SK-N-SH (cell line): ENCODE measurements at regions not wholly inside any gene's neighbourhood (a gene's known extent, or its start where the extent isn't known, plus 50 kb on each side); places are given as distances from the start of the nearest gene placed in this dataset.

ENCODE experiments used
- CTCF ChIA-PET: fragments of 300-600, 350-600 bp; formaldehyde crosslinking; extraction: SDS; loops from one replicate; lab custom pipeline; 2021; lab: Yijun Ruan, JAX
- POLR2A ChIA-PET: fragments of 350-600 bp; sonication (Branson Sonifier 250); formaldehyde crosslinking; extraction: SDS; loops from one replicate; lab custom pipeline; 2020; ENCODE audit warnings: antibody characterized with exemption, inconsistent platforms; lab: Yijun Ruan, JAX
- DNase-seq: peaks from one replicate; pipeline ENCODE4 v3.0.0; 2012
- H2AFZ ChIP-seq: fragments of 200-600 bp; sonication (generic); 2 replicates; pipeline ENCODE4 v1.8.1; 2016; ENCODE audit warnings: antibody characterized with exemption, mild to moderate bottlenecking, low read depth
- H3F3A ChIP-seq: fragments of 200-600 bp; sonication (generic); replicated peaks from 2 replicates; pipeline ENCODE3; 2016; ENCODE audit warnings: antibody characterized with exemption, mild to moderate bottlenecking; ENCODE audit not compliant: insufficient read depth
- H3K27ac ChIP-seq, 2 experiments: fragments of 200-500 bp in 1 of 2; fragments of 200-600 bp in 1 of 2; sonication (Bioruptor generic) in 1 of 2; sonication (generic), shearing (Covaris generic) in 1 of 2; 2 replicates each; pipeline versions ENCODE4 v1.5.1 to v1.6.1; 2014 to 2016; ENCODE audit warnings: low read depth in 2 of 2, inconsistent platforms in 1 of 2, low read length in 1 of 2, mild to moderate bottlenecking in 1 of 2, mixed read lengths in 1 of 2
- H3K27me3 ChIP-seq: fragments of 200-600 bp; sonication (generic), shearing (Covaris generic); 2 replicates; pipeline ENCODE4 v1.6.1; 2016; ENCODE audit warnings: mixed run types; ENCODE audit not compliant: insufficient read depth
- H3K36me3 ChIP-seq, 2 experiments: fragments of 200-500 bp in 1 of 2; fragments of 200-600 bp in 1 of 2; sonication (Bioruptor generic) in 1 of 2; sonication (generic) in 1 of 2; replicated peaks in 1 of 2; 2 replicates each; pipeline versions ENCODE3 to v1.5.1; 2014 to 2016; ENCODE audit warnings: low read length in 1 of 2, mild to moderate bottlenecking in 1 of 2; ENCODE audit not compliant: insufficient read depth in 2 of 2, control insufficient read depth in 1 of 2
- H3K4me1 ChIP-seq, 2 experiments: fragments of 200-500 bp in 1 of 2; fragments of 200-600 bp in 1 of 2; sonication (Bioruptor generic) in 1 of 2; sonication (generic), shearing (Covaris generic) in 1 of 2; 2 replicates each; pipeline versions ENCODE4 v1.5.1 to v1.6.1; 2014 to 2016; ENCODE audit warnings: low read depth in 1 of 2, low read length in 1 of 2, mixed run types in 1 of 2; ENCODE audit not compliant: insufficient read depth in 2 of 2, control insufficient read depth in 1 of 2
- H3K4me2 ChIP-seq: fragments of 200-600 bp; sonication (generic), shearing (Covaris generic); 2 replicates; pipeline ENCODE4 v1.6.1; 2017; ENCODE audit warnings: mixed run types
- H3K4me3 ChIP-seq, 2 experiments: fragments of 200-500 bp in 1 of 2; fragments of 200-600 bp in 1 of 2; sonication (Bioruptor generic) in 1 of 2; sonication (generic), shearing (Covaris generic) in 1 of 2; 2 replicates each; pipeline versions ENCODE4 v1.5.1 to v1.8.1; 2014 to 2016; ENCODE audit warnings: low read depth in 2 of 2, inconsistent platforms in 1 of 2, low read length in 1 of 2, mild to moderate bottlenecking in 1 of 2, mixed read lengths in 1 of 2, moderate library complexity in 1 of 2
- H3K79me2 ChIP-seq: fragments of 200-600 bp; sonication (generic); 2 replicates; pipeline ENCODE4 v1.8.1; 2017; ENCODE audit warnings: mild to moderate bottlenecking; ENCODE audit not compliant: insufficient read depth
- H3K9ac ChIP-seq: fragments of 200-600 bp; sonication (generic); 2 replicates; pipeline ENCODE4 v1.6.1; 2017; ENCODE audit warnings: mixed run types
- H3K9me2 ChIP-seq: fragments of 200-600 bp; sonication (generic); 2 replicates; pipeline ENCODE4 v1.6.1; 2017; ENCODE audit warnings: mixed run types
- H3K9me3 ChIP-seq: fragments of 200-600 bp; sonication (generic); 2 replicates; pipeline ENCODE4 v1.6.1; 2017; ENCODE audit warnings: mixed run types, mild to moderate bottlenecking, moderate library complexity
- H4K20me1 ChIP-seq: fragments of 200-600 bp; sonication (generic); 2 replicates; pipeline ENCODE4 v1.6.1; 2017; ENCODE audit warnings: mild to moderate bottlenecking, mixed run types; ENCODE audit not compliant: insufficient read depth
- EP300 ChIP-seq, 2 experiments: IDR thresholded peaks; 2 replicates each; pipeline versions ENCODE4 v1.4.0 to v1.6.1; 2012; ENCODE audit warnings: borderline replicate concordance in 1 of 2, low read depth in 1 of 2, low read length in 1 of 2
- EZH2phosphoT487 ChIP-seq: fragments of 200-600 bp; sonication (generic); IDR thresholded peaks from 2 replicates; pipeline ENCODE4 v1.6.1; 2017; ENCODE audit warnings: low read depth, mixed run types, mild to moderate bottlenecking, antibody characterized with exemption, moderate library complexity, borderline replicate concordance
- FOXM1 ChIP-seq: IDR thresholded peaks from 2 replicates; pipeline ENCODE4 v1.4.0; 2012; ENCODE audit warnings: low read depth, mild to moderate bottlenecking
- GABPA ChIP-seq: IDR thresholded peaks from 2 replicates; pipeline ENCODE4 v1.4.0; 2012; ENCODE audit warnings: low read depth, mild to moderate bottlenecking
- GATA2 ChIP-seq: sonication (generic); formaldehyde crosslinking; IDR thresholded peaks from 2 replicates; pipeline ENCODE4 v1.5.0; 2020; ENCODE audit warnings: mild to moderate bottlenecking, missing genetic modification reagents
- MEF2A ChIP-seq: IDR thresholded peaks from 2 replicates; pipeline ENCODE4 v1.4.0; 2012; ENCODE audit warnings: low read depth, borderline replicate concordance
- MXI1 ChIP-seq: IDR thresholded peaks from 2 replicates; pipeline ENCODE4 v1.6.1; 2012; ENCODE audit warnings: mild to moderate bottlenecking, low read depth, low read length, improper control_type of control experiment
- NRF1 ChIP-seq: IDR thresholded peaks from 2 replicates; pipeline ENCODE4 v1.6.1; 2012; ENCODE audit warnings: low read depth, mild to moderate bottlenecking, low read length
- POLR2AphosphoS5 ChIP-seq: IDR thresholded peaks from 2 replicates; pipeline ENCODE4 v1.6.1; 2012; ENCODE audit warnings: low read depth, low read length
- RFX5 ChIP-seq: IDR thresholded peaks from 2 replicates; pipeline ENCODE4 v1.6.1; 2012; ENCODE audit warnings: mild to moderate bottlenecking, improper control_type of control experiment, low read length
- RXRA ChIP-seq: IDR thresholded peaks from 2 replicates; pipeline ENCODE4 v1.4.0; 2012; ENCODE audit warnings: low read depth, mild to moderate bottlenecking, borderline replicate concordance
- TAF1 ChIP-seq: IDR thresholded peaks from 2 replicates; pipeline ENCODE4 v1.6.1; 2012; ENCODE audit warnings: low read depth, mild to moderate bottlenecking, low read length, moderate library complexity, borderline replicate concordance
- TEAD4 ChIP-seq: IDR thresholded peaks from 2 replicates; pipeline ENCODE4 v1.4.0; 2012; ENCODE audit warnings: mild to moderate bottlenecking, borderline replicate concordance; ENCODE audit not compliant: insufficient read depth
- WGBS: methylation state at CpG from one replicate; pipeline ENCODE4 v1.1.6; 2017; ENCODE audit warnings: low lambda C conversion rate; 5-methylcytosine and 5-hydroxymethylcytosine counted together
- TF ChIP-seq, protein P1 (sequence below): IDR thresholded peaks from 2 replicates; pipeline ENCODE4 v1.4.0; 2012; ENCODE audit warnings: low read depth, borderline replicate concordance
- TF ChIP-seq, protein P2 (sequence below): IDR thresholded peaks from 2 replicates; pipeline ENCODE4; 2012
- TF ChIP-seq, protein P3 (sequence below): IDR thresholded peaks from 2 replicates; pipeline ENCODE4 v1.4.0; 2012; ENCODE audit warnings: low read depth
- TF ChIP-seq, protein P4 (sequence below): fragments of 200-600 bp; sonication (generic); IDR thresholded peaks from 2 replicates; pipeline ENCODE4 v1.6.1; 2017; ENCODE audit warnings: antibody characterized with exemption, mild to moderate bottlenecking, moderate library complexity
- TF ChIP-seq, protein P5 (sequence below): IDR thresholded peaks from 2 replicates; pipeline ENCODE4 v1.6.1; 2012; ENCODE audit warnings: mild to moderate bottlenecking, low read depth, low read length, moderate library complexity

DNA sequence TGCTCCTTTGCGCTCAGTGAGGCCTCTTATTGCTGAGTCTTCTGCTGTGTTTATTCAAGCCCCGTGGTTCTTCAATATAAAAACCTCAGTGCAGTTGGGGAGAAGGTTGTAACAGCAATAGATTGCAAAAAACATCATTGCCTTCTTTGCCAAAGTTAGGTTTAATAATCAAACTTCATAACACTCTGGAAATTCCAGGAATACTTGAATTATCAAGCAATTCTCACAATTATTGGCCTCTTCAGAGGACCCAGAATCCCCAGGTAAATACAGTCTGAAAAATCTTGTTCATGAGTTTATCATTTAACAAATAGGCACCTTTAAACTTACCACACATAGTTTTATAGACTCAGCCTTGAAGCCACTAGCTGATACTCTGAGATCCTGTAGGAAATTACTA is 213.6 kb downstream of the OGFRL1 start:
- no peak overlapping the region; the same call in 1 of the 2 replicates for H2AFZ ChIP-seq
- TF ChIP-seq TEAD4 (no peak), RXRA (no peak), RFX5 (no peak), FOXM1 (no peak), NRF1 (no peak), GATA2 (CRISPR knock-in tag) (no peak), GABPA (no peak), POLR2AphosphoS5 (no peak), EZH2phosphoT487 (no peak), EP300 (IDR thresholded peaks at IDR 0.05; ENCODE audit: borderline replicate concordance in 1 of 2, low read depth in 1 of 2, low read length in 1 of 2) (no peak), MXI1 (no peak), MEF2A (no peak), TAF1 (no peak)
- TF ChIP-seq, protein P1, sequence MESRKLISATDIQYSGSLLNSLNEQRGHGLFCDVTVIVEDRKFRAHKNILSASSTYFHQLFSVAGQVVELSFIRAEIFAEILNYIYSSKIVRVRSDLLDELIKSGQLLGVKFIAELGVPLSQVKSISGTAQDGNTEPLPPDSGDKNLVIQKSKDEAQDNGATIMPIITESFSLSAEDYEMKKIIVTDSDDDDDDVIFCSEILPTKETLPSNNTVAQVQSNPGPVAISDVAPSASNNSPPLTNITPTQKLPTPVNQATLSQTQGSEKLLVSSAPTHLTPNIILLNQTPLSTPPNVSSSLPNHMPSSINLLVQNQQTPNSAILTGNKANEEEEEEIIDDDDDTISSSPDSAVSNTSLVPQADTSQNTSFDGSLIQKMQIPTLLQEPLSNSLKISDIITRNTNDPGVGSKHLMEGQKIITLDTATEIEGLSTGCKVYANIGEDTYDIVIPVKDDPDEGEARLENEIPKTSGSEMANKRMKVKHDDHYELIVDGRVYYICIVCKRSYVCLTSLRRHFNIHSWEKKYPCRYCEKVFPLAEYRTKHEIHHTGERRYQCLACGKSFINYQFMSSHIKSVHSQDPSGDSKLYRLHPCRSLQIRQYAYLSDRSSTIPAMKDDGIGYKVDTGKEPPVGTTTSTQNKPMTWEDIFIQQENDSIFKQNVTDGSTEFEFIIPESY: no peak
- TF ChIP-seq, protein P2, sequence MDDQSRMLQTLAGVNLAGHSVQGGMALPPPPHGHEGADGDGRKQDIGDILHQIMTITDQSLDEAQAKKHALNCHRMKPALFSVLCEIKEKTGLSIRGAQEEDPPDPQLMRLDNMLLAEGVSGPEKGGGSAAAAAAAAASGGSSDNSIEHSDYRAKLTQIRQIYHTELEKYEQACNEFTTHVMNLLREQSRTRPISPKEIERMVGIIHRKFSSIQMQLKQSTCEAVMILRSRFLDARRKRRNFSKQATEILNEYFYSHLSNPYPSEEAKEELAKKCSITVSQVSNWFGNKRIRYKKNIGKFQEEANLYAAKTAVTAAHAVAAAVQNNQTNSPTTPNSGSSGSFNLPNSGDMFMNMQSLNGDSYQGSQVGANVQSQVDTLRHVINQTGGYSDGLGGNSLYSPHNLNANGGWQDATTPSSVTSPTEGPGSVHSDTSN: no peak
- TF ChIP-seq, protein P3, sequence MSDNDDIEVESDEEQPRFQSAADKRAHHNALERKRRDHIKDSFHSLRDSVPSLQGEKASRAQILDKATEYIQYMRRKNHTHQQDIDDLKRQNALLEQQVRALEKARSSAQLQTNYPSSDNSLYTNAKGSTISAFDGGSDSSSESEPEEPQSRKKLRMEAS: no peak
- TF ChIP-seq, protein P4, sequence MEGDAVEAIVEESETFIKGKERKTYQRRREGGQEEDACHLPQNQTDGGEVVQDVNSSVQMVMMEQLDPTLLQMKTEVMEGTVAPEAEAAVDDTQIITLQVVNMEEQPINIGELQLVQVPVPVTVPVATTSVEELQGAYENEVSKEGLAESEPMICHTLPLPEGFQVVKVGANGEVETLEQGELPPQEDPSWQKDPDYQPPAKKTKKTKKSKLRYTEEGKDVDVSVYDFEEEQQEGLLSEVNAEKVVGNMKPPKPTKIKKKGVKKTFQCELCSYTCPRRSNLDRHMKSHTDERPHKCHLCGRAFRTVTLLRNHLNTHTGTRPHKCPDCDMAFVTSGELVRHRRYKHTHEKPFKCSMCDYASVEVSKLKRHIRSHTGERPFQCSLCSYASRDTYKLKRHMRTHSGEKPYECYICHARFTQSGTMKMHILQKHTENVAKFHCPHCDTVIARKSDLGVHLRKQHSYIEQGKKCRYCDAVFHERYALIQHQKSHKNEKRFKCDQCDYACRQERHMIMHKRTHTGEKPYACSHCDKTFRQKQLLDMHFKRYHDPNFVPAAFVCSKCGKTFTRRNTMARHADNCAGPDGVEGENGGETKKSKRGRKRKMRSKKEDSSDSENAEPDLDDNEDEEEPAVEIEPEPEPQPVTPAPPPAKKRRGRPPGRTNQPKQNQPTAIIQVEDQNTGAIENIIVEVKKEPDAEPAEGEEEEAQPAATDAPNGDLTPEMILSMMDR: no peak
- TF ChIP-seq, protein P5, sequence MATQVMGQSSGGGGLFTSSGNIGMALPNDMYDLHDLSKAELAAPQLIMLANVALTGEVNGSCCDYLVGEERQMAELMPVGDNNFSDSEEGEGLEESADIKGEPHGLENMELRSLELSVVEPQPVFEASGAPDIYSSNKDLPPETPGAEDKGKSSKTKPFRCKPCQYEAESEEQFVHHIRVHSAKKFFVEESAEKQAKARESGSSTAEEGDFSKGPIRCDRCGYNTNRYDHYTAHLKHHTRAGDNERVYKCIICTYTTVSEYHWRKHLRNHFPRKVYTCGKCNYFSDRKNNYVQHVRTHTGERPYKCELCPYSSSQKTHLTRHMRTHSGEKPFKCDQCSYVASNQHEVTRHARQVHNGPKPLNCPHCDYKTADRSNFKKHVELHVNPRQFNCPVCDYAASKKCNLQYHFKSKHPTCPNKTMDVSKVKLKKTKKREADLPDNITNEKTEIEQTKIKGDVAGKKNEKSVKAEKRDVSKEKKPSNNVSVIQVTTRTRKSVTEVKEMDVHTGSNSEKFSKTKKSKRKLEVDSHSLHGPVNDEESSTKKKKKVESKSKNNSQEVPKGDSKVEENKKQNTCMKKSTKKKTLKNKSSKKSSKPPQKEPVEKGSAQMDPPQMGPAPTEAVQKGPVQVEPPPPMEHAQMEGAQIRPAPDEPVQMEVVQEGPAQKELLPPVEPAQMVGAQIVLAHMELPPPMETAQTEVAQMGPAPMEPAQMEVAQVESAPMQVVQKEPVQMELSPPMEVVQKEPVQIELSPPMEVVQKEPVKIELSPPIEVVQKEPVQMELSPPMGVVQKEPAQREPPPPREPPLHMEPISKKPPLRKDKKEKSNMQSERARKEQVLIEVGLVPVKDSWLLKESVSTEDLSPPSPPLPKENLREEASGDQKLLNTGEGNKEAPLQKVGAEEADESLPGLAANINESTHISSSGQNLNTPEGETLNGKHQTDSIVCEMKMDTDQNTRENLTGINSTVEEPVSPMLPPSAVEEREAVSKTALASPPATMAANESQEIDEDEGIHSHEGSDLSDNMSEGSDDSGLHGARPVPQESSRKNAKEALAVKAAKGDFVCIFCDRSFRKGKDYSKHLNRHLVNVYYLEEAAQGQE: no peak
- no peak overlapping the region for H3K4me3 ChIP-seq
- H3K9me2 ChIP-seq: no peaks in the 10 kb centered on the region
- ChIA-PET CTCF (no interaction called here), POLR2A (no interaction called here)
- H3F3A ChIP-seq: no peaks in the 10 kb centered on the region
- H3K4me2 ChIP-seq: no peak overlapping the region
- no peaks in the 10 kb centered on the region for H3K4me1 ChIP-seq
- H3K36me3 ChIP-seq: no peaks in the 10 kb centered on the region
- no peaks in the 10 kb centered on the region for H3K79me2 ChIP-seq
- H3K27me3 ChIP-seq: no peaks in the 10 kb centered on the region
- H4K20me1 ChIP-seq: no peaks in the 10 kb centered on the region
- WGBS: 58% methylated on average over 2 of the region's 2 CpGs
- H3K27ac ChIP-seq: no peak overlapping the region
- DNase-seq: no peak
- H3K9ac ChIP-seq: no peak overlapping the region
- H3K9me3 ChIP-seq: no peaks in the 10 kb centered on the region
